Glomerular endothelial cell (primary cell): ENCODE measurements at regions not wholly inside any gene's neighbourhood (a gene's known extent, or its start where the extent isn't known, plus 50 kb on each side); places are given as distances from the start of the nearest gene placed in this dataset.

Experiments
- DNase-seq: peaks from one replicate; pipeline ENCODE4 v3.0.0-alpha.2; 2011; ENCODE audit warnings: low read depth, low spot score; ENCODE audit errors: extremely low read depth

GRCh38 chr6:156111913-156112312 lies 656.3 kb upstream of the NOX3 start:
- DNase-seq: no peak

DNA sequence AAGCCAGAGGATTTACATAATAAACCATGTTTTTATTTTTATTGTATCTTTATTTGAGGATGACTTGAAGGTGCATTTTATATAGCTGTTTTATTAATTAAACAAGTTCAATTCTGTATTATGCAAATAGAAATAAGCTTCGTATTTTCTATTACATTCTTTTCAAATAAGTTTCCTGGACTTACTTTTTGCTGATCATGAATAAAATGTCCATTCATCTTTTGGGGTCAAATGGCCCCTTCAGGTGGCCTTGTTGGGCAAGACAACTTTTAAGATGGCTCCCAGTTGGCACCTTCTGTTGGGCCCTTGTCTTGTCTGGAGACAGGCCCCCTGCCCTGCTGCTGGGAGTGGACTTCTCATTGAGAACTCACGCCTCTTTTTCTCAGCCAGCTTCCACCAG lies 654.6 kb upstream of the NOX3 start:
- no peak for DNase-seq

GRCh38 chr6:156109713-156110112 lies 654.1 kb upstream of the NOX3 start:
- no peak for DNase-seq

DNA sequence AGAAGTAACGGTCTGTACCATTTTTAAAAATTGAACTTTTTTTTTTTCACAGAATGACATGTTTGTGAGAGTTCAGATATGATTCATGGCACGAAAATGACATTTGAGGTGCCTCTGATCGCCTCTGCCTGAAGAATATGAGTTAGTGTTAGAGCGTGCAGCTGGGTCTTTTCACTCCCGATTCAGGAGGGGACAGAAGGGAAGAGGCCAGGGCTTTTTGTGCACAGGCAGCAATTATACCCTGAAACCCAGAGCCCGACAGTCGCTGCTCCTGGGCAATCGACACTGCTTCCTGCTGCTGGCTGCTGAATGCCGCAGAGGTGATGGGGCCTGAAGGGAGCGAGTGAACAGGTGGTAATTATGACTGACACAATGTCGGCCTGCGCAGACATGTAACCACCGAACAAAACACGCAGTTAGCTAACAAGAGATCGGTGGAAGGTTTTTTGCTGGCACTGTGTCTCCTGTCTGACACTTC lies 652.0 kb upstream of the NOX3 start:
- DNase-seq: no peak

DNA sequence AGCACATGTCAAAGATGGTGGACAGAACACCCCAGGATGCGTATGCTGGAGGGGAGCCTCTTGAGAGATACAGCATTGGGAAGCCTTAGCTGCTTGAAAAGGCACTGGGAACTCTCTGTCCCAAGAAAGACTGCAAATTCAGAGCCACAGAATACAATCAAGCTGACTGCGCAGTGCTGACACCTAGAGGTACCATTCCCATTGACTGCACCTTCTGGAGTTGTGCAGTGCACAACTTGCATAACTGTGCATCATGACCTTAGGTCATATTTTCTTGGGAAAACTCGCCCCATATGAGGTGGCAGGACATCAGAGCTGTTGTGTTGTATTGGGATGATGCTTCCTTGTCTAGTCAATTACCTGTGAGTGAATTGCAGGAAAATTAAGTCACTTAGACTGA lies 646.5 kb upstream of the NOX3 start:
- no peak for DNase-seq

DNA sequence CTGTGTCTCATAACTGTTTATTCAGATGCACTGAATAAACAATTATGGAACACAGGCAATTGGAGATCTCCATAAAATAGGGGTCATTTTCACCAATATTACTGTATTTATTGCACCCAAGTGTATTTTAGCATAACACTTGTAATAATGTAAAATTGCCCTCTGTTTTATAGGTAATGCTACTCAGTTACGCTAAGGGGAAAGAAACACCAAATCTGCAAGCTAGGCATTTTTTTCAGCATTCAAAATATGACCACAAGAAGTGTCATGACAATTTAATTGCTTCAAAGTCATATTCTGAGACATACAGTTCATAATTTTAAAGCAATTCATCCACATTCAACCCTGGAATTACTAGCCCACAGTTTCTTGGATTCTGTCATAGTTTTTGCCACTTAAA lies 643.2 kb upstream of the NOX3 start:
- no peak for DNase-seq

DNA sequence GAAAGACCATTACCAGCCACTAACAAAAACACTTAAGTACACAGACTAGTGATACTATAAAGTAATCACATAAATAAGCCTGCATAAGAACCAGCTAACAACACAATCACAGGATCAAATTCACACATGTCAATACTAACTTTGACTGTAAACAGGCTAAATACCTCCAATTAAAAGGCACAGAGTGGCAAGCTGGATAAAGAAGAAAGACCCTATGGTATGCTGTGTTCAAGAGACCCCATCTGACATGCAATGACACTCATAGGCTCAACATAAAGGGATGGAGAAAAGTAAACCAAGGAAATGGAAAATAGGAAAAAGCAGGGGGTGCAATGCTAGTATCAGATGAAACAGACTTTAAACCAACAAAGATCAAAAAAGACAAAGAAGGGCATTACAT lies 631.8 kb upstream of the NOX3 start:
- no peak for DNase-seq

- DNase-seq: no peak
These were observed 626.4 kb upstream of the NOX3 start for GRCh38 chr6:156082012-156082411.

DNA sequence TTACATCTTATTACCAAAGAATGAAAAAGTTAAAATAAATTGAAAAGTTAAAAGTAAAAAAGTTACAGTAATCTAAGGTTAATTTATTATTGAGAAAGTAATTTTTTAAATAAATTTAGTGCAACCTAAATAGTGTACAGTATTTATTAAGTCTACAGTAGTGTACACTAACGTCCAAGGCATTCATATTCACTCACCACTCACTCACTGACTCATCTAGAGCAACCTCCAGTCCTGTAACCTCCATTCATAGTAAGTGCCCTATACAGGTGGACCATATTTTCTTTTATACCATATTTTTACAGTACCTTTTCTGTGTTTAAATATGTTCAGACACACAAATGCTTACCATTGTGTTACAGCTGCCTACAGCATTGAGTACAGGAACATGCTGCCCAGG lies 624.7 kb upstream of the NOX3 start:
- DNase-seq: no peak

DNA sequence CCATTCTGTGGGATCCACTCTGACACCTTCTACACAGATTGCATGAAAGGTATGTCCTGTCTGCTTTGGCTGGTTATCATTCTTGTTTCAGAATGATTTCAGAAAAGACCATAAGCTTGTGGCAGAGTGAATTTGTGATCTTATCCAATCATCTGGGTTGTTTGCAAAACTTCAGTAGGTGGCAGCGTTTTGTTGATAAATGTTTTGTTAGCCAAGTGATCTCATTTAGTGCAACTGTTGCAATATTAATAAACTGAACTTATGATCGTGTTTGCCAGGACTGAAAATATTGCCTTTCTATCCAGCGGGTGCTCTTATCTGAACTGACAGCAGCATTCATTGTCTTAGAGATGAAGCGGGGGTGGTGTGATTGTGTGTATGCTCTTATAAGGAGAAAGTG lies 613.2 kb upstream of the NOX3 start:
- no peak for DNase-seq

DNA sequence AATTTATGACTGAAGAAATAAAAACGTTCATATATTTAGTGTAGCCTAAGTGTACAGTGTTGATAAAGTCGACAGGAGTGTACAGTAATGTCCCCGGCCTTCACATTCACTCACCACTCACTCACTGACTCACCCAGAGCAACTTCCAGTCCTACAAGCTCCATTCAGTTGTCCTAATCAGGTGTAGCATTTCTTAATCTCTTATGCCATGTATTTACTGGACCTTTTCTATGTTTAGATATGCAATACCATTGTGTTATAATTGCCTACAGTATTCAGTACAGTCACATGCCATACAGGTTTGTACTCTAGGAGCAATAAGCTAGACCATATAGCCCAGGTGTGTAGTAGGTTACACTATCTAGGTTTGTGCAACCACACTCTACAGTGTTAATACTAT lies 610.2 kb upstream of the NOX3 start:
- DNase-seq: no peak

DNA sequence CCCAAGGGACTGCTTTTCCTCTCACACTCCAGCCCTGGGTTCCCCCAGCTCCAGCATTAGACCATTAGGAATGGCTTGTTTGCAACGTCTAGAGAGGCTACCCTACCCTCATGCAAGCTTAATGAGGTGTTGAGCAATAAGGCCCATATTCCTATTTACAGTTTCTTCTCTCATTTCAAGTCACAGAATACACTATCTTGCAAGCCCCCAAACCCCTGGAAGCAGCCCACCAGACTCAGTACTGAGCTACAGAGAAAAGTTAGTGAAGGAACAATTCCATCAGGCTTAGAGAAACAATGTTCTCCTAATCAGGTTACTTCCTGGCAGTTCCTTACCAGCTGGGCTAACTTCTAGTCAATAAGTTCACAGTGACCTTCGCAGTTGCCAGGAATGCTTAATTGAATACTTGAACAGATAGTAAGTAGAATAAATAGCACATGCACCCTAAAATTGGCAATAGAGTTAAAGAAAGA lies 606.5 kb upstream of the NOX3 start:
- no peak for DNase-seq

GRCh38 chr6:156061465-156061864 lies 605.8 kb upstream of the NOX3 start:
- DNase-seq: no peak

GRCh38 chr6:156060013-156060412 lies 604.4 kb upstream of the NOX3 start:
- DNase-seq: no peak

DNA sequence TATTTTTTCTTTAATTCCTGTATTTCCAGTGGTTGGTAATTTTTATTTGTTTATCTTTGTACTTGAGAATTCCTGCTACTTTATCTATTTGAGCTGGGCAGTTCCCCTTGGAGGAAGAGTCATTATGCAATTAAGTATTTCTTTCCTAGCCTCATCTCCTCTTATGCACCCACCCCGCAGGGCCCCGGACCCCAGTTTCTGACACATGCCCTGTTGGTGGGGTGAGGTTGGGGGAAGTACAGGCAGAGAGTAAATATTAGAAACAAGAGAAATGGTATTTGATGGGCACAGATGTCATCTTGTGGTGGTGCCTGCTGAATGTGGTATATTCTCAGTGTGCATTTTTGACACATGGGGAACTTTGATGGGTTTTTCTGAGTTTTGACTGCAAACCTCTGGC lies 602.7 kb upstream of the NOX3 start:
- no peak for DNase-seq

GRCh38 chr6:156057869-156058268 lies 602.2 kb upstream of the NOX3 start:
- no peak for DNase-seq

DNA sequence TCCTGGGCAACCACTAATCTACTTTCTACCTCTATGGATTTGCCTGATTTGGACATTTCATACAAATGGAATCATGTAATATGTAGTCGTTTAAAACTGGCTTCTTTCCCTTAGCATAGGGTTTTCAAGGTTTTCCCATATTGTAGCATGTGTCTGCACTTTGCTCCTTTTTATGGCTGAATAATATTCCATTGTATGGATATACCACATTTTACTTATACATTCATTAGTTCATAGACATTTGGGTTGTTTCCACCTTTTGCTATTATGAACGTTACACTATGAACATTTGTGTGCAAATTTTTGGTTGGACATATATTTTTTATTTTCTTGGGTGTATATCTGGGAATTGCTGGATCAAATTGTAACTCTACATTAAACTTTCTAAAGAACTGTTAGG lies 600.4 kb upstream of the NOX3 start:
- DNase-seq: no peak

DNA sequence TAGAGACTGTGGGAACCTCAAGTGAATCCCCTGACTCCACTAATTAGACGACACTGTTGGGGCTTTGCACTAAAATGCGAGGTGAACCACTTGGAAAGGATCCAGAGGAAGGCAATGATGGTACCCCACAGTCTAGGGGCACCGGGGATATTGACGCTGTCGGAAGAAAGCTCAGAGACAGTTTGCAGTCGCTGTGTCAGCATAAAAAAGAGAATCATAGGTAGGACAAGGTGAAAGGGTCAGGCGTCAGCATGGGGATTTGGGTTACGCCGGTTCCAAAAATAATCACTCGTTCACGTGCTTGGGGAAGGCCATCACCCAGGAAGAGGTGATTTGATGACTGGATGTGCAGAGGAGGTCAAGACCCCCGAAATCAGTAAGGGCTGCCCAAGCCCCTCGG lies 598.0 kb upstream of the NOX3 start:
- DNase-seq: no peak

DNA sequence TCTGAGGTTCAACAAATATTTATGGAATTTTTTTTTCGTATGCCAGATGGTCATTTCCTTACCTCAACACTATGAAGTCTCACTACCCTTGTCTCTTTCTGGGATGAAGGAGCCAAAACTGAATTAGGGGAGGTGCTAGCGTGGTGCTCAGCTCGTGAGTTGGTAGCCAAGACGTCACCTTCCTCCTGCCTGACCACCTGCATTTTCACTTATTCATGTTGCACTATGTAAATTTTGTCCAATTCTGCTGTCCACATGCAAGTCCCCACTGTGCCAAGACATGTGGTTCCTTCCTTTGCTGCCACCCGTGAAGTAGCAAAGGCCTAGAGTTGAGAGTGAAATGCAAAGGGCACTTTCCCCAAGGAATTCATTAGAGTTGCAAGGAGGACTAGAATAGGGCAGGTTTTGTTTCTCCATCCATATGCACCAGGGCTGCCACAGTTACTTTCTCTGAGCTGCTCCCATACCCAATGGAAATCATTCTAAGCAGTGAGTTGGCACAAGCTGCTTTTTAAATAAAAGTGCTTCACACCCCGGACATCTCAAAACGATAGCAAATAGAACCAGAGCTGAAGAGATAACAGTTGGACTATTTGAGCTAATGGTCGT lies 591.3 kb upstream of the NOX3 start:
- DNase-seq: no peak

DNA sequence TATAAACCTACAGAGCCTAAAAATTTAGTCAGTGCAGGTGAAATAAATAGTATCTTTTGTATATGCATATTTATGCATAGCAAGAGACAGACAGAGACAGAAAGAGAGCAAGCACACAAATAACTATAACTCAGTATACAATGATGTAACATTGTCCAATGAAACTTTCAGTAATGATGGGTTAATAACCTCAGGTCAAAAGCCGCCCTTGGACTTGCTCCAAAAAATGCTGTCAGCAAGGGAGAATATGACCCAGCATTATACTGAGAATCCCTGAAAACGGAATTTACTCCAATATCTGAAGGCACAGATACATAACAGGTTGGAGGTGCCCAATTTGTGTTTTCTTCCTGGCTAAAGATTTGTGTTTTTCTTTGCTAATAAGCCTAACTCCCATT lies 590.6 kb upstream of the NOX3 start:
- no peak for DNase-seq

DNA sequence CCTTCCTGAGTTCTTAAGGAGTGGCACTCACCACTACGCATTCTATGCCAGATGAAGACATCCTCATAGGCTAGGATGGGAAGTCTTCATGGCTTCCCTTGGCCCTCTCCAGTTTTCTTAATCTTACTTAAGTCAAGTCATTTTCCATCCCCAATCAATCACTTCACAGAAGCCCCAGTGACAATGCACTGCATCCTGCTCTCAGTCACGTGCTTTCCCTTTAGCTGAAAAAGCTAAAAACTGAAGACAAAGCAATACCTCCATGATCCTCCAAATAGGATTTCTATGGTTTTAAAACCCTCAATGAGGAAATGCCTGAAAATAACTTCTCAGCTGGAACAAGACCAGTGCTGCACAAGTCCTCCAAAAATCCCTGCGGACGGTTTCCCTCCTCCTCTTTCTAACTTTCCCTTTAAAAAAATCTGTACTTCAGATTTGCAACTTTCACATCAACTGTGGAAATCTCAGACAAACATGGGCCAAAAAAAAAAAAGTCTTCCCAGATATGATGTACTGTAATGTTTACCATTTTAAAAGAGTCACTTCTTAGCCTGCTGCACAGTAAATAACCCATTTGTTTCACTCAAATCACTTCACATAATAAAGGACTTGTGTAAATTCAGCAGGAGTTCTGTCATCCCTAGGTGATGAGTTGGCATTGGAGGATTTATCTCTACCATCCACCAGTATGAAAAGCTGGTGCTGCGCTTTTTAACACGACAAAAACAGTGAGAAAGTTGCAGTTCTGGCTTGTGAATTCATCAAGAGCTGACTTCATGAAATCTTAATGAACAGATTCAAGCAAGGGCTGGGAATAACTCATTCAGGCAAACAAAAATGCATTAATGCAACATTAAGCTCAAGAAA lies 590.0 kb upstream of the NOX3 start:
- DNase-seq: no peak

GRCh38 chr6:156033598-156033997 lies 578.0 kb upstream of the NOX3 start:
- no peak for DNase-seq
